GM10266 (cell line): ENCODE measurements at regions not wholly inside any gene's neighbourhood (a gene's known extent, or its start where the extent isn't known, plus 50 kb on each side); places are given as distances from the start of the nearest gene placed in this dataset.

ENCODE experiments used
- DNase-seq: peaks from one replicate; pipeline ENCODE4 v3.0.0; 2012; ENCODE audit errors: extremely low spot score
- TF ChIP-seq, protein P1 (sequence below): IDR thresholded peaks from 2 replicates; pipeline ENCODE4 v1.5.1; 2012; ENCODE audit warnings: mild to moderate bottlenecking, low read depth; ENCODE audit not compliant: control insufficient read depth, insufficient read depth; ENCODE audit errors: missing control alignments

DNA sequence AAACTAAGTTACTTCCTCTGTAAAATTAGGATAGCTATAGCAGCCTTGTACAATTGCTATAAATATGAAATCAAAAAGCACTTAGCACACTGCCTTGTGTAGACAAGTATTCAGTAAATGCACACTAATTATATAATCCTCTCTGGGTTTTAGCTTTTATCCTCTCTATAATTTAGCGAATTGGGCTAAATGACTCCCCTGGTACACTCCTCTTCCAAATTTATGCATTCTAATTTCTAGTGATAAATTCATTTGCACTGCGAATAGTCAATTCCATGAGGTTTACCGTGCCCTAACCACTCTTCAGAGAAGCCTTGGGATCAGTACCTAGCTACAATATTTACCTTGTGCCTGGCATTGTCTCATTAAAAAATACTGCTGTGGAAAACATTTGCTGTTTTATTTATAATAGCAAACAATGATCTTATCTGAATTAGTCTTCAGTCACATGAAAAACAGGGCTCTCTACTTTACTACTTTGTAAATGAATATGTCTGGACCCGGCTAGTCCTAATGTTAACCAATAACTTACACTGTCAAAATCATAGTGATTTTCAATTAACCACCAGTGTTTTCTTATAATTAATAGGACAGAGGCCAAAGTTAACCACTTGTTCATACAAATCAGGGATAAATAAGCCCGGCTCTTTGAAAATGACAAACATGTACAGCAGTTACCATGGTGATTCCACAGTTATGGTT is 577.9 kb downstream of the IPMK start:
- DNase-seq = no peak

DNA sequence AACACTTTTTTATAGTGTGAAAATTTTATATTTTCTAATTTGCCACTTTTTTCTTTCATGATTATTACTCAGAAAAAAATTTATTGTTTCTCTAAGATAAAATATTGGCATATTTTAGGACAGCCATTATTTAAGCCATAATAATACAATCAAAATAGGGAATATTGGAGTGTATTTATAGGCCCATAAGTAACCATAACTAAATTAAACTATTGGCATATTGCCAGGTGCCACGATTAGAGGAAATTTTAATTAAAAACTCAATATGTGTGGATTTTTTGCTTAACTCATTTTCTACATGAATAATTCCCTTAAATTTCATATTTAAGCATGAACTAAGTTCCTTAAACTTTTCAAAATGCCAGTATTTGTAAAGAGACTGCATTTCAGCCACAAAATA is 587.8 kb downstream of the IPMK start:
- TF ChIP-seq, protein P1, sequence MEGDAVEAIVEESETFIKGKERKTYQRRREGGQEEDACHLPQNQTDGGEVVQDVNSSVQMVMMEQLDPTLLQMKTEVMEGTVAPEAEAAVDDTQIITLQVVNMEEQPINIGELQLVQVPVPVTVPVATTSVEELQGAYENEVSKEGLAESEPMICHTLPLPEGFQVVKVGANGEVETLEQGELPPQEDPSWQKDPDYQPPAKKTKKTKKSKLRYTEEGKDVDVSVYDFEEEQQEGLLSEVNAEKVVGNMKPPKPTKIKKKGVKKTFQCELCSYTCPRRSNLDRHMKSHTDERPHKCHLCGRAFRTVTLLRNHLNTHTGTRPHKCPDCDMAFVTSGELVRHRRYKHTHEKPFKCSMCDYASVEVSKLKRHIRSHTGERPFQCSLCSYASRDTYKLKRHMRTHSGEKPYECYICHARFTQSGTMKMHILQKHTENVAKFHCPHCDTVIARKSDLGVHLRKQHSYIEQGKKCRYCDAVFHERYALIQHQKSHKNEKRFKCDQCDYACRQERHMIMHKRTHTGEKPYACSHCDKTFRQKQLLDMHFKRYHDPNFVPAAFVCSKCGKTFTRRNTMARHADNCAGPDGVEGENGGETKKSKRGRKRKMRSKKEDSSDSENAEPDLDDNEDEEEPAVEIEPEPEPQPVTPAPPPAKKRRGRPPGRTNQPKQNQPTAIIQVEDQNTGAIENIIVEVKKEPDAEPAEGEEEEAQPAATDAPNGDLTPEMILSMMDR = no peak
- DNase-seq = no peak

More for the DNA sequence above, 577.9 kb downstream of the IPMK start:
- TF ChIP-seq, protein P1 = no peak

DNA sequence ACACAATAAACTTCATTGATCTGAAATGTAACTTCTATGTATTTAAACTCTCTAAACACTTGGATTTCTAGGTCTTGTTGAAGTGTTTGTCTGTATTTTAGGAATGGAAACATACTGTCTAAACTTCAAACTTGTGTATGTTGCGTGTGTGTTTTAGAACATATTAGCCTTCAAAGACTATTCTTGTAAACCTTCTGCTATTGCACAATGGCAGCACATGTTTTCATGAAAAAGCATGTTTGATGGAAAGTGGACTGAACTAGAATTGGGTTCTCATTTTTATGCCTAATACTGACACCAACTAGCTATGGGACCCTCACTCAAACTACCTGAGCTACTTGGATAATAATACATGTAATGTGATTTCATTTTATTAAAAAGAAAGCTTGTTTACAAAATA is 592.6 kb downstream of the IPMK start:
- TF ChIP-seq, protein P1 = no peak
- no peak for DNase-seq

DNA sequence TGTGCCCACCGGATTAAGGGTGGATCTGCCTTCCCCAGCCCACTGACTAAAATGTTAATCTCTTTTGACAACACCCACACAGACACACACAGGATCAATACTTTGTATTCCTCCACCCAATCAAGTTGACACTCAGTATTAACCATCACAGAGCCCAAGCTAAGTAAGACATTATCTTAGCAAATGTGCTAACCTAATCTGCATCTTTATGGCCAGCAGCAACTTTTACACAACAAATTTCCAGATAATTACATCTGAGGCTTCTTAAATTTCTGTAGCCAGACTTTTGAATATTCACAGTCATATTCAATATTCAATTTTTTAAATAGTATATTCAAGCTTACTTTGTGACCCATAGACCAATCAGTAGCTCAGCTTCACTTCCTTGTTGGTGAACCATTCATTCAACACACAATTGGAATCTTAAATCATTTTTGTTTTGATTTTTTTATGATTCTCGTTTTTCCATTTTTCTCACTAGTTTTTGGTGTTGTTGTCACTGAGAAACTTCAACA is 594.2 kb downstream of the IPMK start:
- TF ChIP-seq, protein P1 = no peak
- no peak for DNase-seq

DNA sequence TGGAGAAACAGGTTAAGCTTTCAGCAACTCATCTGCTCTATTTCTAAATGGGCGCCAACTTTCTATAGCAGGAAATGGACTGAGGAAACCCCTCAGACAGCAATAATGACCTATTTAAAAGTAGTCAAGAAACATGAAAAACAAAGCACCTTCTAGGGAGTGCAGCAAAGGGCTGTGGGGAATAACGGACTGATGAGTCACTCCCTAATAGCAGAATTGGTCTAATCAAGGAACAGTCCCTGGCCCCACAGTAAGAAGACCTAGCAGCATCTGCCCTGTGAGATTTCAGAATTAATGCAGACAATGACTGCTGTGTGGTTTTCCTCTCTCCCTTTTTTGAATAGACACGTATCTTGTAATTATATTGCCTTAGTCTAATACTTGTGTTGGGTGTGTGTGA is 602.9 kb downstream of the IPMK start:
- DNase-seq = no peak
- TF ChIP-seq, protein P1 = no peak

DNA sequence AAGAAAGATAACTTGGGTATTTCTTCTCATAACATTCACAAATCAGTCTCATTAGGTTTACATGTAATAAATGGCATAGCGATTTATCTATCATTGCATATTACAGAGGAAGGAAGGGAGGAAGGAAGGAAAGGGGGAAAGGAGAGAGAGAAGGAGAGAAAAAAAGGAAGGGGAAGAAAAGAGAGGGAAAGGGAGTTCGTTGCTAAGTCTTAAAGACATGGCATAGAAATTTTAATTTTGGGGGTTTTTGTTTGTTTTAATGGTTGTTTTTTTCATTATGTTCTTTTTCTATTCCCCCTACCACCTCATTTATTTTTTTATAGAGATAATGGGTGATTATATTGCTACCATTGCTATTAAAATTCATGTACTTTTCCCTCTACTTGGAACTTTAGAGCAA is 604.3 kb downstream of the IPMK start:
- DNase-seq = no peak
- TF ChIP-seq, protein P1 = no peak

DNA sequence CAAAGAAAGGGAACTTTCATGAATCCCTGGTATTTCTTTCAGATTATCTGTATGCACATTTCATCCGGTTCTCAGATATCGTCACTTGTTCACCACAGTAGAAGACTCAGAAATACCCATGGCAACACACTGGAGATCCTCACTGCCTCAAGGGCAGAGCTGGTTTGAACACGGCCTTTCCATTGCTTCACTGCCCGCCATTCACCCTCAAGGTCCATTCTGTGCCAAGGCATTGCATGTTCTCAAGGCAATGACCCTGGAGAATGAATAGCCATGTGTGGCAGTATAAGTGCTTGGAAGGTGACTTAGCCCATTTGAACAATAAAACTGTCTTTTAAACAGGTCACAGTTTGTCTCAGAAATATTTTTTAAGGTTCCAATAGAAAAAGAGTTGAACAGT is 606.5 kb downstream of the IPMK start:
- no peak for DNase-seq
- TF ChIP-seq, protein P1 = no peak
